Thymus (tissue), 11 donors: ENCODE measurements at regions not wholly inside any gene's neighbourhood (a gene's known extent, or its start where the extent isn't known, plus 50 kb on each side); places are given as distances from the start of the nearest gene placed in this dataset.

Experiments
- DNase-seq, 9 donors: peaks; one replicate each; pipeline ENCODE4 v3.0.0-alpha.2; 2013; ENCODE audit warnings: low spot score in 9 of 9, low read depth in 6 of 9, missing footprints in 1 of 9
- H3K27ac ChIP-seq, 2 donors: one replicate each; pipeline ENCODE4 v1.5.1; 2013; ENCODE audit warnings: control low read depth in 1 of 2, low read depth in 1 of 2, low read length in 1 of 2, mild to moderate bottlenecking in 1 of 2, moderate library complexity in 1 of 2
- H3K27me3 ChIP-seq, 2 donors: one replicate each; pipeline ENCODE4 v1.5.1; 2013; ENCODE audit warnings: low read length in 1 of 2; ENCODE audit not compliant: control insufficient read depth in 2 of 2, insufficient read depth in 1 of 2
- H3K36me3 ChIP-seq, 2 donors: one replicate each; pipeline ENCODE4 v1.5.1; 2013; ENCODE audit warnings: low read length in 1 of 2, mild to moderate bottlenecking in 1 of 2, moderate library complexity in 1 of 2; ENCODE audit not compliant: control insufficient read depth in 2 of 2, insufficient read depth in 2 of 2
- H3K4me1 ChIP-seq, 2 donors: one replicate each; pipeline ENCODE4 v1.5.1; 2013; ENCODE audit warnings: low read length in 2 of 2; ENCODE audit not compliant: control insufficient read depth in 2 of 2, insufficient read depth in 2 of 2
- H3K4me3 ChIP-seq, 2 donors: one replicate each; pipeline ENCODE4 v1.5.1; 2013; ENCODE audit warnings: low read length in 2 of 2, control low read depth in 1 of 2, mild to moderate bottlenecking in 1 of 2
- H3K9me3 ChIP-seq, 2 donors: one replicate each; pipeline ENCODE4 v1.5.1; 2013; ENCODE audit warnings: low read length in 1 of 2, mild to moderate bottlenecking in 1 of 2; ENCODE audit not compliant: control insufficient read depth in 2 of 2, insufficient read depth in 1 of 2
- WGBS: extraction: QIAGEN DNeasy Blood & Tissue Kit; methylation state at CpG from one replicate; pipeline ENCODE4 v1.1.7; 2013; 5-methylcytosine and 5-hydroxymethylcytosine counted together
- donor health status: healthy.

GRCh38 chr19:28985201-28985600, 227.8 kb downstream of the UQCRFS1 start:
- H3K9me3 ChIP-seq: no peaks in the 10 kb centered on the region
- H3K4me1 ChIP-seq: no peaks in the 10 kb centered on the region
- no peak overlapping the region for H3K27ac ChIP-seq
- 86% methylated on average over 8 of the region's 8 CpGs for WGBS
- no peak overlapping the region for H3K4me3 ChIP-seq
- DNase-seq: no peak
- H3K36me3 ChIP-seq: no peaks in the 10 kb centered on the region
- no peaks in the 10 kb centered on the region for H3K27me3 ChIP-seq

GRCh38 chr19:28984315-28984714, 228.6 kb downstream of the UQCRFS1 start:
- Histone ChIP-seq H3K36me3 (no peaks in the 10 kb centered on the region), H3K27ac (no peak overlapping the region), H3K4me1 (no peaks in the 10 kb centered on the region), H3K4me3 (no peak overlapping the region), H3K9me3 (no peaks in the 10 kb centered on the region), H3K27me3 (no peaks in the 10 kb centered on the region)
- WGBS: 95% methylated on average over 4 of the region's 4 CpGs
- DNase-seq: no peak

- H3K4me3 ChIP-seq: no peak overlapping the region
- no peaks in the 10 kb centered on the region for H3K9me3 ChIP-seq
- DNase-seq: no peak
- no peak overlapping the region for H3K27ac ChIP-seq
- H3K4me1 ChIP-seq: no peaks in the 10 kb centered on the region
- H3K27me3 ChIP-seq: no peaks in the 10 kb centered on the region
- WGBS: 92% methylated on average over 6 of the region's 6 CpGs
- no peaks in the 10 kb centered on the region for H3K36me3 ChIP-seq
Measured at GRCh38 chr19:28983430-28983829, 229.5 kb downstream of the UQCRFS1 start.

GRCh38 chr19:28981994-28982393, 231.0 kb downstream of the UQCRFS1 start:
- Histone ChIP-seq H3K36me3 (no peaks in the 10 kb centered on the region), H3K27me3 (no peaks in the 10 kb centered on the region), H3K4me1 (no peaks in the 10 kb centered on the region), H3K9me3 (no peaks in the 10 kb centered on the region), H3K27ac (no peak overlapping the region), H3K4me3 (no peak overlapping the region)
- 88% methylated on average over 2 of the region's 2 CpGs for WGBS
- no peak for DNase-seq

- H3K36me3 ChIP-seq: no peaks in the 10 kb centered on the region
- H3K4me1 ChIP-seq: no peaks in the 10 kb centered on the region
- H3K27ac ChIP-seq: no peak overlapping the region
- no peak for DNase-seq
- H3K9me3 ChIP-seq: no peaks in the 10 kb centered on the region
- no peaks in the 10 kb centered on the region for H3K27me3 ChIP-seq
- WGBS: 92% methylated on average over 11 of the region's 11 CpGs
- H3K4me3 ChIP-seq: no peak overlapping the region
Measured at GRCh38 chr19:28981518-28981917, 231.4 kb downstream of the UQCRFS1 start.

- Histone ChIP-seq H3K27ac (no peak overlapping the region), H3K36me3 (no peaks in the 10 kb centered on the region), H3K9me3 (no peaks in the 10 kb centered on the region), H3K4me3 (no peak overlapping the region), H3K4me1 (no peaks in the 10 kb centered on the region), H3K27me3 (no peaks in the 10 kb centered on the region)
- DNase-seq: no peak
- 69% methylated on average over 7 of the region's 7 CpGs for WGBS
Measured at GRCh38 chr19:28980236-28980868, 232.6 kb downstream of the UQCRFS1 start.

GRCh38 chr19:28977826-28978225, 235.1 kb downstream of the UQCRFS1 start:
- H3K9me3 ChIP-seq: no peaks in the 10 kb centered on the region
- no peak for DNase-seq
- no peak overlapping the region for H3K4me3 ChIP-seq
- H3K27ac ChIP-seq: no peak overlapping the region
- H3K36me3 ChIP-seq: no peaks in the 10 kb centered on the region
- no peaks in the 10 kb centered on the region for H3K27me3 ChIP-seq
- WGBS: 76% methylated on average over 5 of the region's 5 CpGs
- no peaks in the 10 kb centered on the region for H3K4me1 ChIP-seq

GRCh38 chr19:28972058-28972852, 240.7 kb downstream of the UQCRFS1 start:
- DNase-seq: no peak
- H3K27me3 ChIP-seq: no peaks in the 10 kb centered on the region
- no peaks in the 10 kb centered on the region for H3K36me3 ChIP-seq
- 86% methylated on average over 4 of the region's 4 CpGs for WGBS
- H3K27ac ChIP-seq: no peak overlapping the region
- no peaks in the 10 kb centered on the region for H3K4me1 ChIP-seq
- H3K9me3 ChIP-seq: no peaks in the 10 kb centered on the region
- H3K4me3 ChIP-seq: no peak overlapping the region

GRCh38 chr19:28971513-28971912, 241.4 kb downstream of the UQCRFS1 start:
- Histone ChIP-seq H3K9me3 (no peaks in the 10 kb centered on the region), H3K27me3 (no peaks in the 10 kb centered on the region), H3K4me3 (no peak overlapping the region), H3K36me3 (no peaks in the 10 kb centered on the region), H3K27ac (no peak overlapping the region), H3K4me1 (no peaks in the 10 kb centered on the region)
- no peak for DNase-seq
- 85% methylated on average over 2 of the region's 2 CpGs for WGBS
